ENCODE measurements at regions not wholly inside any gene's neighbourhood (a gene's known extent, or its start where the extent isn't known, plus 50 kb on each side); places are given as distances from the start of the nearest gene placed in this dataset. TPM values are rescaled to one million over a fixed set of nuclear protein-coding genes. Genes with fewer than 3 reads are reported as not detected.

- Histone ChIP-seq H3K27me3 (ENCODE audit: control insufficient read depth, insufficient read depth, low read length) (no peaks in the 10 kb centered on the region), H3K4me3 (ENCODE audit: low read depth, low read length) (no peak overlapping the region), H3K27ac (ENCODE audit: low read depth, low read length) (no peak overlapping the region), H3K4me1 (ENCODE audit: control insufficient read depth, insufficient read depth, low read length) (peaks cover 4% of the 10 kb centered on the region), H3K36me3 (ENCODE audit: control insufficient read depth, insufficient read depth, low read length) (no peaks in the 10 kb centered on the region), H3K9me3 (ENCODE audit: control insufficient read depth, insufficient read depth, low read length) (no peaks in the 10 kb centered on the region)
- WGBS (ENCODE audit: insufficient coverage) = no CpG with 5 or more reads among the region's 4 CpGs
- DNase-seq (ENCODE audit: low read depth in 4 of 6, low spot score in 6 of 6) = peak in 1 of 6 donors; percentile 74
Measured at GRCh38 chr2:144579556-144579955, 59.6 kb upstream of the ZEB2 start.

- Histone ChIP-seq H3K9me3 (ENCODE audit: control insufficient read depth, insufficient read depth, low read length) (no peaks in the 10 kb centered on the region), H3K4me3 (ENCODE audit: low read depth, low read length) (no peak overlapping the region), H3K27ac (ENCODE audit: low read depth, low read length) (no peak overlapping the region), H3K36me3 (ENCODE audit: control insufficient read depth, insufficient read depth, low read length) (no peaks in the 10 kb centered on the region), H3K4me1 (ENCODE audit: control insufficient read depth, insufficient read depth, low read length) (peaks cover 4% of the 10 kb centered on the region), H3K27me3 (ENCODE audit: control insufficient read depth, insufficient read depth, low read length) (no peaks in the 10 kb centered on the region)
- WGBS (ENCODE audit: insufficient coverage) = no CpG with 5 or more reads among the region's 3 CpGs
- no peak for DNase-seq (ENCODE audit: low read depth in 4 of 6, low spot score in 6 of 6)
Measured at GRCh38 chr2:144578099-144578498, 58.2 kb upstream of the ZEB2 start.

DNA sequence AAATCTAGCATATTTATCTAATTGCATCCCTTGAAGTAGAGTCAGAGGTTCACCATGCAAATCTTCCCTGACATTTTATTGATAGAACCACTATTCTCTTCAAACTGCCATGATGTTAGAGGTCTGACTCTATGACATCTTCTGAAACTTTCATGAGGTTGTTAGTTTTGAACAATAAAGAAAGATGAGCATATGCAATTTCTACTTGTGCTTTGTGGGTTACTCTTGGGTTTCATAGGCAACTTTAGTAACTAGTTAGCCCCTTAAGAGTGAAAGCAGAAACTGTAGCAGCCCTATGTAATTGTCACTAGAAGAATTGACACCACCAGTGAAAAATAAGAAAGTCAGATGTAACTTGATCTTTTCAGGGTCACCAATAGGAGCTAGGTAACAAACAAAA lies 53.1 kb upstream of the ZEB2 start:
- Histone ChIP-seq H3K27ac (ENCODE audit: low read depth, low read length) (no peak overlapping the region), H3K36me3 (ENCODE audit: control insufficient read depth, insufficient read depth, low read length) (no peaks in the 10 kb centered on the region), H3K27me3 (ENCODE audit: control insufficient read depth, insufficient read depth, low read length) (no peaks in the 10 kb centered on the region), H3K4me1 (ENCODE audit: control insufficient read depth, insufficient read depth, low read length) (no peaks in the 10 kb centered on the region), H3K9me3 (ENCODE audit: control insufficient read depth, insufficient read depth, low read length) (no peaks in the 10 kb centered on the region), H3K4me3 (ENCODE audit: low read depth, low read length) (no peak overlapping the region)
- DNase-seq (ENCODE audit: low read depth in 4 of 6, low spot score in 6 of 6) = no peak

GRCh38 chr2:144571770-144572169 lies 51.9 kb upstream of the ZEB2 start:
- Histone ChIP-seq H3K36me3 (ENCODE audit: control insufficient read depth, insufficient read depth, low read length) (no peaks in the 10 kb centered on the region), H3K9me3 (ENCODE audit: control insufficient read depth, insufficient read depth, low read length) (no peaks in the 10 kb centered on the region), H3K4me3 (ENCODE audit: low read depth, low read length) (no peak overlapping the region), H3K27me3 (ENCODE audit: control insufficient read depth, insufficient read depth, low read length) (no peaks in the 10 kb centered on the region), H3K27ac (ENCODE audit: low read depth, low read length) (no peak overlapping the region), H3K4me1 (ENCODE audit: control insufficient read depth, insufficient read depth, low read length) (no peaks in the 10 kb centered on the region)
- DNase-seq (ENCODE audit: low read depth in 4 of 6, low spot score in 6 of 6) = no peak
- no CpG with 5 or more reads among the region's 1 CpG for WGBS (ENCODE audit: insufficient coverage)

GRCh38 chr2:144570566-144570965 lies 50.6 kb upstream of the ZEB2 start:
- no peaks in the 10 kb centered on the region for H3K4me1 ChIP-seq (ENCODE audit: control insufficient read depth, insufficient read depth, low read length)
- no peak overlapping the region for H3K27ac ChIP-seq (ENCODE audit: low read depth, low read length)
- H3K4me3 ChIP-seq (ENCODE audit: low read depth, low read length) = no peak overlapping the region
- WGBS (ENCODE audit: insufficient coverage) = 100% methylated on average over 2 of the region's 3 CpGs
- no peaks in the 10 kb centered on the region for H3K27me3 ChIP-seq (ENCODE audit: control insufficient read depth, insufficient read depth, low read length)
- no peaks in the 10 kb centered on the region for H3K36me3 ChIP-seq (ENCODE audit: control insufficient read depth, insufficient read depth, low read length)
- no peaks in the 10 kb centered on the region for H3K9me3 ChIP-seq (ENCODE audit: control insufficient read depth, insufficient read depth, low read length)
- no peak for DNase-seq (ENCODE audit: low read depth in 4 of 6, low spot score in 6 of 6)

Small RNA genes in the stretch of these regions (small RNA-seq; reads per million reads assigned to genes)
- gene RF00019 (ENCODE audit: low replicate concordance) (not detected), gene RF01992 (ENCODE audit: low replicate concordance) (not detected), gene RNA5SP106 (ENCODE audit: low replicate concordance) (not detected), gene RNU6-692P (ENCODE audit: low replicate concordance) (not detected), gene RNU6-715P (ENCODE audit: low replicate concordance) (not detected), gene RNU7-2P (ENCODE audit: low replicate concordance) (not detected)
